HepG2 (cell line): ENCODE measurements at regions not wholly inside any gene's neighbourhood (a gene's known extent, or its start where the extent isn't known, plus 50 kb on each side); places are given as distances from the start of the nearest gene placed in this dataset.

ENCODE experiments used
- ATAC-seq: fragments of 200-7000 bp; cut with Tn5 transposase; 3 replicates; pipeline ENCODE4 v1.9.1; 2020; ENCODE audit warnings: mild to moderate bottlenecking, moderate library complexity
- BruUV-seq: library from RNA; stranded (reverse); fragments of 400-500 nt; replicated peaks from 2 replicates; lab custom pipeline; 2021; lab: Mats Ljungman, UMichigan
- CTCF ChIA-PET: fragments of 300-600 bp; formaldehyde crosslinking; extraction: SDS; loops from one replicate; lab custom pipeline; 2021; ENCODE audit warnings: low total read pairs, inconsistent platforms, low intra/inter-chr PET ratio; lab: Yijun Ruan, JAX
- POLR2A ChIA-PET: fragments of 350-600 bp; sonication (Branson Sonifier 250); formaldehyde crosslinking; loops from one replicate; lab custom pipeline; 2020; ENCODE audit warnings: antibody characterized with exemption, inconsistent platforms; lab: Yijun Ruan, JAX
- DNase-seq: peaks from one replicate; pipeline ENCODE4 v3.0.0-alpha.2; 2015; ENCODE audit warnings: low spot score
- FAIRE-seq: peaks from 3 replicates; lab custom pipeline; 2011; peaks lifted over from hg19 to GRCh38; lab: Jason Lieb, UNC
- H2AFZ ChIP-seq: one replicate; pipeline ENCODE4 v1.6.1; 2011; ENCODE audit warnings: low read length, inconsistent platforms
- H3K27ac ChIP-seq: fragments of 300-600 bp; 3 replicates; pipeline ENCODE4 v1.8.0; 2011; ENCODE audit warnings: mixed run types, mild to moderate bottlenecking, mixed read lengths, low read length, inconsistent platforms; ENCODE audit not compliant: insufficient read depth; ENCODE audit errors: extremely low read length
- H3K27me3 ChIP-seq, 2 experiments: fragments of 200-600 bp in 1 of 2; 2 replicates in 1 of 2; 3 replicates in 1 of 2; pipeline versions ENCODE4 v1.6.0 to v1.8.0; 2011; ENCODE audit warnings: low read length in 2 of 2, mild to moderate bottlenecking in 2 of 2, moderate library complexity in 2 of 2, inconsistent platforms in 1 of 2; ENCODE audit not compliant: insufficient read depth in 2 of 2, control insufficient read depth in 1 of 2
- H3K36me3 ChIP-seq, 2 experiments: fragments of 200-600 bp in 1 of 2; replicated peaks in 1 of 2; 2 replicates in 1 of 2; 3 replicates in 1 of 2; pipeline versions ENCODE4 v1.5.1 to v1.8.0; 2011; ENCODE audit warnings: low read length in 2 of 2, inconsistent platforms in 1 of 2; ENCODE audit not compliant: insufficient read depth in 2 of 2, control insufficient read depth in 1 of 2
- H3K4me1 ChIP-seq: 2 replicates; pipeline ENCODE4 v1.5.1; 2012; ENCODE audit warnings: low read length, inconsistent platforms; ENCODE audit not compliant: insufficient read depth
- H3K4me2 ChIP-seq: 2 replicates; pipeline ENCODE4 v1.6.0; 2011; ENCODE audit warnings: low read depth, low read length, inconsistent platforms
- H3K4me3 ChIP-seq, 3 experiments: fragments of 200-600 bp in 1 of 3; sonication (generic), shearing (Covaris generic) in 1 of 3; replicated peaks in 1 of 3; 2 replicates each; pipeline ENCODE4 v1.5.1; 2011 to 2016; ENCODE audit warnings: low read length in 3 of 3, inconsistent platforms in 2 of 3, low read depth in 2 of 3, mild to moderate bottlenecking in 2 of 3, control low read depth in 1 of 3, mixed read lengths in 1 of 3; ENCODE audit not compliant: insufficient read depth in 1 of 3
- H3K79me2 ChIP-seq: one replicate; pipeline ENCODE4 v1.6.1; 2011; ENCODE audit warnings: low read length, inconsistent platforms; ENCODE audit not compliant: insufficient read depth
- H3K9ac ChIP-seq: 2 replicates; pipeline ENCODE4 v1.6.0; 2011; ENCODE audit warnings: mild to moderate bottlenecking, low read depth, low read length, inconsistent platforms; ENCODE audit not compliant: insufficient read depth
- H3K9me3 ChIP-seq: 2 replicates; pipeline ENCODE4 v1.5.1; 2012; ENCODE audit warnings: mild to moderate bottlenecking, low read length
- H4K20me1 ChIP-seq: 2 replicates; pipeline ENCODE4 v1.6.0; 2011; ENCODE audit warnings: inconsistent platforms, mild to moderate bottlenecking, low read length, moderate library complexity; ENCODE audit not compliant: insufficient read depth
- MTF2 ChIP-seq: sonication (generic); formaldehyde crosslinking; IDR thresholded peaks from 2 replicates; pipeline ENCODE4 v1.5.0; 2020; ENCODE audit warnings: missing genetic modification reagents, borderline replicate concordance
- POLR2AphosphoS5 ChIP-seq: IDR thresholded peaks from 2 replicates; pipeline ENCODE4 v1.6.1; 2012; ENCODE audit warnings: low read depth, low read length
- REXO4 ChIP-seq: sonication (generic); formaldehyde crosslinking; IDR thresholded peaks from 2 replicates; pipeline ENCODE4 v1.8.0; 2022; ENCODE audit warnings: missing genetic modification reagents, mild to moderate bottlenecking, borderline replicate concordance
- YEATS4 ChIP-seq: sonication (generic); formaldehyde crosslinking; IDR thresholded peaks from 2 replicates; pipeline ENCODE4 v1.4.0; 2020; ENCODE audit warnings: missing genetic modification reagents, borderline replicate concordance
- ZNF362 ChIP-seq: sonication (generic); formaldehyde crosslinking; IDR thresholded peaks from 2 replicates; pipeline ENCODE4 v1.4.0; 2020; ENCODE audit warnings: missing genetic modification reagents, mild to moderate bottlenecking, borderline replicate concordance
- ZNF44 ChIP-seq: sonication (generic); formaldehyde crosslinking; IDR thresholded peaks from 2 replicates; pipeline ENCODE4 v1.5.1; 2020; ENCODE audit warnings: mild to moderate bottlenecking, missing genetic modification reagents
- ZNF552 ChIP-seq: sonication (generic); formaldehyde crosslinking; IDR thresholded peaks from 2 replicates; pipeline ENCODE4 v1.9.0; 2022; ENCODE audit warnings: missing genetic modification reagents, mild to moderate bottlenecking, borderline replicate concordance
- ZNF672 ChIP-seq: sonication (generic); formaldehyde crosslinking; IDR thresholded peaks from 2 replicates; pipeline ENCODE4 v1.8.1; 2022; ENCODE audit warnings: missing genetic modification reagents
- whole genome bisulfite sequencing: methylation state at CpG from one replicate; pipeline ENCODE4 v1.1.6; 2017; ENCODE audit warnings: low lambda C conversion rate; 5-methylcytosine and 5-hydroxymethylcytosine counted together
- in situ Hi-C: cut with HindIII; loops from 2 replicates; pipeline ENCODE4 v1.10.0; 2017; ENCODE audit warnings: low pct_unique_long_range_greater_than_20kb; ENCODE audit not compliant: extremely low pct_ligation_motif_present
- intact Hi-C: fragments of 100-400 bp; cut with micrococcal nuclease; formaldehyde crosslinking; loops from one replicate; pipeline ENCODE4 v1.10.0; 2022; ENCODE audit not compliant: unreplicated experiment
- TF ChIP-seq, protein P1 (sequence below): sonication (generic); IDR thresholded peaks from 2 replicates; pipeline ENCODE4 v1.6.1; 2016; ENCODE audit warnings: low read depth, borderline replicate concordance
- TF ChIP-seq, protein P2 (sequence below): sonication (generic); formaldehyde crosslinking; IDR thresholded peaks from 2 replicates; pipeline ENCODE4 v1.4.0; 2020; ENCODE audit warnings: missing genetic modification reagents
- TF ChIP-seq, protein P3 (sequence below): sonication (generic); formaldehyde crosslinking; IDR thresholded peaks from 2 replicates; pipeline ENCODE4 v1.8.1; 2023; ENCODE audit warnings: mild to moderate bottlenecking, missing genetic modification reagents, borderline replicate concordance
- TF ChIP-seq, protein P4 (sequence below): sonication (generic); formaldehyde crosslinking; IDR thresholded peaks from 2 replicates; pipeline ENCODE4 v1.4.0; 2020; ENCODE audit warnings: missing genetic modification reagents, borderline replicate concordance

DNA sequence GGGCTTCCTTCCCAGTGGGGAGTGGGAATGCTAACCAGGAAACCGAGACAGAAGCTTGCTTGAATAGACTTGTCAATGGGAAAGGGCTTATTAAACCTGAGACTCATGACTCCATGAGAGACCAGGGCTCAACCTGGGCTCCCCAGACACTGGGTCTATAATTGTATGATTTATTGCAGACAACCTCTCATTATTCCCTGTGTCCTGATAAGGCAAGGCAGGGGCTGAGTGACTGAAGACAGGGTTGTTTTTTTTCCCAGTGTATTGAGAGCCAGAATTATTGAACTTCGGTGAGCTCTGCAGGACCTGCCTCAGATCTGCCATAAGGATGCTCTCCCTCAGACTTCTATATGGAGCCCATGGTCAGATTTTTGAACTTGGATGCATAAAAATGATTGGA lies 79.5 kb upstream of the KLHL25 start (continued):
- TF ChIP-seq, protein P1, sequence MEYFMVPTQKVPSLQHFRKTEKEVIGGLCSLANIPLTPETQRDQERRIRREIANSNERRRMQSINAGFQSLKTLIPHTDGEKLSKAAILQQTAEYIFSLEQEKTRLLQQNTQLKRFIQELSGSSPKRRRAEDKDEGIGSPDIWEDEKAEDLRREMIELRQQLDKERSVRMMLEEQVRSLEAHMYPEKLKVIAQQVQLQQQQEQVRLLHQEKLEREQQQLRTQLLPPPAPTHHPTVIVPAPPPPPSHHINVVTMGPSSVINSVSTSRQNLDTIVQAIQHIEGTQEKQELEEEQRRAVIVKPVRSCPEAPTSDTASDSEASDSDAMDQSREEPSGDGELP = no peak
- TF ChIP-seq, protein P2, sequence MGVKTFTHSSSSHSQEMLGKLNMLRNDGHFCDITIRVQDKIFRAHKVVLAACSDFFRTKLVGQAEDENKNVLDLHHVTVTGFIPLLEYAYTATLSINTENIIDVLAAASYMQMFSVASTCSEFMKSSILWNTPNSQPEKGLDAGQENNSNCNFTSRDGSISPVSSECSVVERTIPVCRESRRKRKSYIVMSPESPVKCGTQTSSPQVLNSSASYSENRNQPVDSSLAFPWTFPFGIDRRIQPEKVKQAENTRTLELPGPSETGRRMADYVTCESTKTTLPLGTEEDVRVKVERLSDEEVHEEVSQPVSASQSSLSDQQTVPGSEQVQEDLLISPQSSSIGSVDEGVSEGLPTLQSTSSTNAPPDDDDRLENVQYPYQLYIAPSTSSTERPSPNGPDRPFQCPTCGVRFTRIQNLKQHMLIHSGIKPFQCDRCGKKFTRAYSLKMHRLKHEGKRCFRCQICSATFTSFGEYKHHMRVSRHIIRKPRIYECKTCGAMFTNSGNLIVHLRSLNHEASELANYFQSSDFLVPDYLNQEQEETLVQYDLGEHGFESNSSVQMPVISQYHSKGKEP (CRISPR knock-in tag) = no peak
- TF ChIP-seq, all 625 proteins: peak for 0

GRCh38 chr15:85875756-85876155 lies 81.0 kb upstream of the KLHL25 start:
- no peak overlapping the region for H3K27ac ChIP-seq
- H2AFZ ChIP-seq = no peak overlapping the region
- no peaks in the 10 kb centered on the region for H3K4me1 ChIP-seq
- in situ Hi-C loops = no loop called here
- FAIRE-seq = no peak
- no peaks in the 10 kb centered on the region for H3K9me3 ChIP-seq
- H3K27me3 ChIP-seq = peaks cover 1 to 10% of the 10 kb centered on the region in 2 experiments; a peak in 3 of 5 replicates
- POLR2A ChIA-PET = no interaction called here
- WGBS = 21% methylated on average over 2 of the region's 2 CpGs
- no TSS peak for BruUV-seq
- no peak overlapping the region for H3K4me3 ChIP-seq
- H3K79me2 ChIP-seq = no peaks in the 10 kb centered on the region
- no peaks in the 10 kb centered on the region for H3K36me3 ChIP-seq
- intact Hi-C loops = no loop called here
- CTCF ChIA-PET = no interaction called here
- no peak overlapping the region for H3K9ac ChIP-seq
- H4K20me1 ChIP-seq = no peaks in the 10 kb centered on the region
- no peak for ATAC-seq
- DNase-seq = no peak
- H3K4me2 ChIP-seq = no peak overlapping the region
- TF ChIP-seq POLR2AphosphoS5 (no peak), MTF2 (CRISPR knock-in tag) (no peak), ZNF672 (CRISPR knock-in tag) (no peak), ZNF552 (no peak), YEATS4 (CRISPR knock-in tag) (no peak), ZNF362 (no peak), ZNF44 (no peak), REXO4 (no peak)
- TF ChIP-seq, protein P3, sequence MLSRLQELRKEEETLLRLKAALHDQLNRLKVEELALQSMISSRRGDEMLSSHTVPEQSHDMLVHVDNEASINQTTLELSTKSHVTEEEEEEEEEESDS (CRISPR knock-in tag) = no peak
- TF ChIP-seq, protein P4, sequence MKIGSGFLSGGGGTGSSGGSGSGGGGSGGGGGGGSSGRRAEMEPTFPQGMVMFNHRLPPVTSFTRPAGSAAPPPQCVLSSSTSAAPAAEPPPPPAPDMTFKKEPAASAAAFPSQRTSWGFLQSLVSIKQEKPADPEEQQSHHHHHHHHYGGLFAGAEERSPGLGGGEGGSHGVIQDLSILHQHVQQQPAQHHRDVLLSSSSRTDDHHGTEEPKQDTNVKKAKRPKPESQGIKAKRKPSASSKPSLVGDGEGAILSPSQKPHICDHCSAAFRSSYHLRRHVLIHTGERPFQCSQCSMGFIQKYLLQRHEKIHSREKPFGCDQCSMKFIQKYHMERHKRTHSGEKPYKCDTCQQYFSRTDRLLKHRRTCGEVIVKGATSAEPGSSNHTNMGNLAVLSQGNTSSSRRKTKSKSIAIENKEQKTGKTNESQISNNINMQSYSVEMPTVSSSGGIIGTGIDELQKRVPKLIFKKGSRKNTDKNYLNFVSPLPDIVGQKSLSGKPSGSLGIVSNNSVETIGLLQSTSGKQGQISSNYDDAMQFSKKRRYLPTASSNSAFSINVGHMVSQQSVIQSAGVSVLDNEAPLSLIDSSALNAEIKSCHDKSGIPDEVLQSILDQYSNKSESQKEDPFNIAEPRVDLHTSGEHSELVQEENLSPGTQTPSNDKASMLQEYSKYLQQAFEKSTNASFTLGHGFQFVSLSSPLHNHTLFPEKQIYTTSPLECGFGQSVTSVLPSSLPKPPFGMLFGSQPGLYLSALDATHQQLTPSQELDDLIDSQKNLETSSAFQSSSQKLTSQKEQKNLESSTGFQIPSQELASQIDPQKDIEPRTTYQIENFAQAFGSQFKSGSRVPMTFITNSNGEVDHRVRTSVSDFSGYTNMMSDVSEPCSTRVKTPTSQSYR = no peak
